GM06990 (cell line): ENCODE measurements at regions not wholly inside any gene's neighbourhood (a gene's known extent, or its start where the extent isn't known, plus 50 kb on each side); places are given as distances from the start of the nearest gene placed in this dataset.

Experiments
- DNase-seq: peaks from one replicate; pipeline ENCODE4 v3.0.0-alpha.2; 2011; ENCODE audit not compliant: insufficient read length; ENCODE audit errors: extremely low read depth
- H3K27me3 ChIP-seq: replicated peaks from 2 replicates; pipeline ENCODE4 v1.6.0; 2011; ENCODE audit warnings: low read length; ENCODE audit not compliant: control insufficient read depth, insufficient read depth
- H3K36me3 ChIP-seq: 2 replicates; pipeline ENCODE4 v1.5.1; 2011; ENCODE audit warnings: low read length; ENCODE audit not compliant: control insufficient read depth, insufficient read depth
- H3K4me3 ChIP-seq: replicated peaks from 2 replicates; pipeline ENCODE4 v1.5.1; 2011; ENCODE audit warnings: low read depth, mild to moderate bottlenecking, control low read depth, low read length
- CTCF ChIP-seq: IDR thresholded peaks from 2 replicates; pipeline ENCODE4 v1.5.1; 2011; ENCODE audit warnings: low read length, control low read depth, mild to moderate bottlenecking, inconsistent platforms; ENCODE audit not compliant: insufficient read depth, poor library complexity, severe bottlenecking

- no peak for DNase-seq
- no peaks in the 10 kb centered on the region for H3K36me3 ChIP-seq
- H3K4me3 ChIP-seq, result no peak overlapping the region
- no peaks in the 10 kb centered on the region; the same call in 1 of the 2 replicates for H3K27me3 ChIP-seq
- no peak for TF ChIP-seq CTCF
Measured at GRCh38 chr5:103404483-103404882, 145.9 kb downstream of the MACIR start.

- no peaks in the 10 kb centered on the region; the same call in 1 of the 2 replicates for H3K27me3 ChIP-seq
- DNase-seq, result no peak
- no peak overlapping the region for H3K4me3 ChIP-seq
- no peaks in the 10 kb centered on the region for H3K36me3 ChIP-seq
- no peak for TF ChIP-seq CTCF
Measured at GRCh38 chr5:103402851-103403250, 144.3 kb downstream of the MACIR start.

GRCh38 chr5:103397739-103398581, 139.4 kb downstream of the MACIR start:
- DNase-seq, result no peak
- Histone ChIP-seq H3K36me3 (no peaks in the 10 kb centered on the region), H3K27me3 (no peaks in the 10 kb centered on the region), H3K4me3 (no peak overlapping the region)
- no peak for TF ChIP-seq CTCF

- Histone ChIP-seq H3K4me3 (no peak overlapping the region), H3K27me3 (no peaks in the 10 kb centered on the region), H3K36me3 (no peaks in the 10 kb centered on the region)
- TF ChIP-seq CTCF, result no peak
- DNase-seq, result no peak
Measured at GRCh38 chr5:103394676-103395075, 136.1 kb downstream of the MACIR start.

DNA sequence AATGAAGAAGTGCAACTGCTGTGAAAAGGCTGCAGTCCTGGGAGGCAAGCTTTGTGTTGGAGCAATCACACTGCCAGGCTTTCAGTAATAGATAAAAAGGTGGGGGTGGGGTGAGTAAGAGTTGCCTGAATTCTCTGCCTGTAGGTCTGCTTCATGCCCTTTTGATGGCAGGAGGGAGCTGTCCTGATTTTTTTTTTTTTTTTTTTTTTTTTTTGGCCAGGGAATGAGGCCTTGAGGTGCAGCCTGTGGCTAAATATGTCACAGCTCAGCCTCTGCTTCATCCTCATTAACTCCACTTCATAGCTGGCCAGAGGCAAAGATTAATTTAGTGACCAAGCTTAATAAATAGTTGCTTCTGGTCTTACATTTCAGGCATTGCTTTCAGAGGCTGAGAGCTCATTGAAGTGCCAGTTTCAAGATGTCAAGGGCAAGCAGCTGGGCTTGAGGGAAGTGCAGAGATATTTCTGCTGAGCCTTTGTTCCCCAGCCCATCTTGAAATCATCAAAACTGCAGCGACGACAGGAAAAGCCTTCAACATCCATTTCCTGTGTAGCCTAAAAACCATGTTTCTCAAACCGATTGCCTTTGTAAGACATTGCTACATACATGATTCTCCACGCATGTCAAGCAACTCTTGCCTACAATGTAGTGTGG, 134.7 kb downstream of the MACIR start:
- Histone ChIP-seq H3K4me3 (no peak overlapping the region), H3K36me3 (no peaks in the 10 kb centered on the region), H3K27me3 (no peaks in the 10 kb centered on the region)
- no peak for DNase-seq
- no peak for TF ChIP-seq CTCF
